ENCODE measurements at regions not wholly inside any gene's neighbourhood (a gene's known extent, or its start where the extent isn't known, plus 50 kb on each side); places are given as distances from the start of the nearest gene placed in this dataset.
"Not testable (repeated sequence)": the region's sequence is repeated elsewhere in the genome, so short reads cannot be mapped to it uniquely, and the experiment has no call there.

GRCh38 chr2:16105669-16106281 lies 165.4 kb downstream of the MYCN start:
- DNase-seq (ENCODE audit: low read depth) = no peak

DNA sequence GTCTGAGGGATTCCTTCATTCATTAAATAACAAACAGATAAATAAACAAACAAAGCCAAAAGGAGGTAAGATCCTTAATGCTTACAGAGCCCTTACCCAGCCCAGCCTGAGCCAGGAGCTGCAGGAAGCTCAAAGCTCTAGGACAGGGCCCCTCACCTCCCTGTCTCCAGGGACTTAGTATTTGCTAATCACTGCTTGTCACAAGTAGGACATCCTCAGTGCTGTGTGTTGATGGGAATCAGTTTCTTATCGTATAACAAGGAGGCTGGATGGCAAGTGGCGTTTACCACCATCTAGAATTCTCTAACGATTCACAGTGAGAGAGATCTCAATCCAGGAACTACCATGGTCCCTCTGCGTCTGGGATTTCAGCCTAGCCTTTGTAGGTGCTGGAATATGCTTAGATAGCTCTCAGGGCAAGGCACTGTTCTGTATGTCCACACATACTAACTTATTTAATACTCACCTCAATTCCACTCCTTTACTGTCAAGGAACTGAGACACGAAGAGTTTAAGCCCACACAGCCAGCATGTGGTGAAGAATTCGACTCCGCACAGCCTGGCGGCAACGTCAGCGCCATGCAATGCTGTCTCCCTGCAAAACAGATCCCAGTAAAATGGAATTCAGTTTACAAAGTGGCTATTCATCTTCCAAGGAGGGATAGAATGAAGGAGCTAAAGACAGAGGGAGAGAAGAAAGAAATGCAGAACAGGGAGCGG lies 164.8 kb downstream of the MYCN start:
- DNase-seq (ENCODE audit: low read depth) = no peak

- no peak for DNase-seq (ENCODE audit: low read depth)
These were observed 164.1 kb downstream of the MYCN start for GRCh38 chr2:16104315-16104948.

DNA sequence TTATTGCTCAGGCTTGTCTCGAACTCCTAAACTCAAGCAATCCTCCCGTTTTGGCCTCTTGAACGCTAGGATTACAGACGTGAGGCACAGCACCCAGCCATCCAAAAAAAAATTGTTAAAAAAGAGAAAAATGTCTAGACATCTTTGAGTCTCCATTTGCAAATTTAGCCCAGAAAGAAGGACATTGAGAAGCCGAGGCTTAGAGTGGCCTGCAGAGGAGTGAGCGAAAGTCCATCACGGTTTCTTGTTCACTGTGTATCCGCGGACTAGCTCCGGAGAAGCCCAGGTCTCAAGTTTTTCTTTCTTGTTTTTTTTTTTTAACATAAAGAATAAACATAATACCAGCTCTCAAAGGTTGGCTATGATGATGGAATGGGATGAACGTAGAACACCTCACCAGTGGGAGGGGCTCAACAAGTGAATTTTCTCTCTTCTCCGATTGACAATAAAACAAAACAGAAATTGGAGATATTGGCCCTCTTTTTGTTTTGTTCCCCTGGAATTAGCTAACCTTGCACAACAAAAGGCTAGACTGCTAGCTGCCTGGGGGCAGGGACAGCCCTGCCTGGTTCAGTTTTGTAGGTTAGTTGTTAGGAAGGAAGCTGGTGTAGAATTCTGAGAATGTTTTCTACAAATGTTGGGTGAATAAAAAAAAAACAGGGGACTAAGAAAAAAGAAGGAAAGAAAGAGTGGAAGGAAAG lies 163.4 kb downstream of the MYCN start:
- DNase-seq (ENCODE audit: low read depth) = no peak

DNA sequence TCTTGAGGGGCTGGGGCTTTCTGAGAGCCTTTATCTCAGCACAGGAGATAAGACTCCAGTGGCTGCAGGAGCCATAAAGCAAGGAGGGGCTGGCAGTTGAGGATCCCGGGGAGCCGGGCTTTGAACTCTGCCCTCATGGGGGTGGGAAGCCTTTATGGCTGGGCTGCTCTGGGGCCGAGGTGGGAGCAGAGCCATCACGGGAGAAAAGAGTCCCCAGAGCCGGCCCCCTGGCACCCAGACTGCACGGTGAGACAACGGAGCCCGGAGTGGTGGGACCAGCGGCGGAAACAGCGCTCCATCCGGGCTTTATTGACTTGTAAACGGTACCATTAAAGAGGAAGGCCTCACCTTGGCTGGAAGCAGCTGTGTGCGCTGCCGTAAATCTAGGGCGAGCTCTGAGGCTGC lies 162.6 kb downstream of the MYCN start:
- no peak for DNase-seq (ENCODE audit: low read depth)

GRCh38 chr2:16102358-16102975 lies 162.1 kb downstream of the MYCN start:
- DNase-seq (ENCODE audit: low read depth) = no peak

- DNase-seq (ENCODE audit: low read depth) = no peak
These were observed 160.8 kb downstream of the MYCN start for GRCh38 chr2:16101196-16101595.

DNA sequence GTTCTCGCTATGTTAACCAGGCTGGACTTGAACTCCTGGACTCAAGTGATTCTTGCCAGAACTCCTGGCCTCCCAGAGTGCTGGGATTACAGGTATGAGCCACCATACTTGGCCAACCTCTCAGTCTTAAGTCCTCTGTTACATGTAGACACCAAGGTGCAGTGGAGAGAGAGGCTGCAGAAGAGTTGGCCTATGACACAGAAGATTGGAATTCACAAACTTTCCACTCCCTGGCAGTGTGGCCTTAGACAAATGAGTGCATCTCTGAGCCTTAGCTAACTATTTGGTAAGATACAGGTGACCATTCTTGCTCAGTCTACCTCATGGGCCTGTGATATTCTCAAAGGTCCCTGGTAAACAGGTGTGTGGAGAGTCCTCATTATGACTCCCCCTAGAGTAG lies 159.7 kb downstream of the MYCN start:
- no peak for DNase-seq (ENCODE audit: low read depth)

DNA sequence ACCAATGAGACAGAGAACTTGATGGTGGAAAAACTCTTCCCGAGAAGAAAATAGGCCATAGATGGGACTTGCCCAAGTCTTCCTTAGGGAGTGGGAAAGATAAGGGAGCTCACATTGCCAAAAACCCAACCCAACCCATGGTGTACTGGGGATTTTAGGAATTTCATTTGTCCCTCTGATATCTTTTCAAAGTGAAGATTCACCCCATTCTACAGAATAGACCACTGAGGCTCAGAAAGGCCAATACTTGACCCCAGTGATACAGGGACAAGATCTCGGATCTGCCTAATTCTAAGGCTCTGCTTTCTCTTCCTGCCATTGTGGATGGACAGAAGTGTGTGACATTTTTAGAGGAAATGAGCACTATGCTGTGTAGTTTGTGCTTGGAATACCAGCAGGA lies 159.0 kb downstream of the MYCN start:
- no peak for DNase-seq (ENCODE audit: low read depth)

DNA sequence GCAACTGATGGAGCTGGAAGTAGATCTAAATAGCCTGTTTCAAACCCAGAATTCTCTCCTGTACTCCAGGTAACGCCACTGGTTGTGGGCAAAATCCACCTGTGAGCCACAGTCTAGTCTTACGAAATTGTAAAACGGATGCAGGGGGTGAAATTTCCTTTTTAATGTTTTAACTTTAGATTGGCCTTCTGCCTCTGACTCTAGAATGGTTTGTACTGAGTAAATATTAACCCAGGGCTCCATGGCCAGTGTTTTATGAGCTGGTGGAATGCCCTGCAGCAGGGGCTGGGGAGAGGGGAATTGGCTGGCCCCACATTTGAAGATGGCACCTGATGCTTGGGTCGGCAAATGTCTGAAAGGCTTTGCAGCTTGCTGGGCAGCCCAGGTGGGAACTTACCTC lies 156.6 kb downstream of the MYCN start:
- no peak for DNase-seq (ENCODE audit: low read depth)

GRCh38 chr2:16095483-16095882 lies 155.1 kb downstream of the MYCN start:
- not testable (repeated sequence) for DNase-seq (ENCODE audit: low read depth)

GRCh38 chr2:16094811-16095210 lies 154.5 kb downstream of the MYCN start:
- no peak for DNase-seq (ENCODE audit: low read depth)

GRCh38 chr2:16093639-16094529 lies 153.5 kb downstream of the MYCN start:
- DNase-seq (ENCODE audit: low read depth) = no peak

DNA sequence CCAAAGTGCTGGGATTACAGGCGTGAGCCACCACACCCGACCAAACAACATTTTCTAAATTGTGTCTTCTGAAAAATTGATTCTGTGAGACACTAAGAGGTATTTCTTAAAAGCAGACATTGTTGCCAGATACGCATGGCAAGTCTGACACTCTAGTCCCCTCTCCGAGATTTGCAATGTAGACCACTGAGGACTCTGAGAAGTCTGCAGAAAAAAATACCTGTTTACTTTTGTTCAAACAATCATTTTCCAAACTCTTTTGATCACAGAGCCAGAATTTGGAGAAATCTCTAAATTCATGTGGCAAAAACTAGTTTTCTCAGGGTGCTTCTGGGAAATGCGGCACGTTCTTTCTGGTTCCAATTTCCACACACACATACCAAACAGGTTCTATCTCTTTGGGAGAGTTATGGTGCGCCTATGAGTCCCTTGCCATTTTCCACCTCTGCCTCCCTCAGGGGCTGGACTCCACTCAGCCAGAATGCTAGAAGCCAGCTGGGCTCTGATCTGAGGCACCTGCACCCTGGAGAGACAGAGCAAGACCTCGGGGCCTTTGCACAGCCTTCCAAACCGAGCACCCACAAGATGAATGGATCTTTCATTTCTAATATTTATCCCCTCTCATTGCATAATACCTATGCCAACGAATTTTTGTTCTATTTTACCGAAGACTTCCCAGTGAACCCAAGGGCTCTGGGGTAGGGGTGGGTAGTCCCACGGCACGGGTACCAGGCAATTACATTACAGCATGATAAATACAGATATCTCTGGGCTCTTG lies 152.7 kb downstream of the MYCN start:
- DNase-seq (ENCODE audit: low read depth) = no peak

DNA sequence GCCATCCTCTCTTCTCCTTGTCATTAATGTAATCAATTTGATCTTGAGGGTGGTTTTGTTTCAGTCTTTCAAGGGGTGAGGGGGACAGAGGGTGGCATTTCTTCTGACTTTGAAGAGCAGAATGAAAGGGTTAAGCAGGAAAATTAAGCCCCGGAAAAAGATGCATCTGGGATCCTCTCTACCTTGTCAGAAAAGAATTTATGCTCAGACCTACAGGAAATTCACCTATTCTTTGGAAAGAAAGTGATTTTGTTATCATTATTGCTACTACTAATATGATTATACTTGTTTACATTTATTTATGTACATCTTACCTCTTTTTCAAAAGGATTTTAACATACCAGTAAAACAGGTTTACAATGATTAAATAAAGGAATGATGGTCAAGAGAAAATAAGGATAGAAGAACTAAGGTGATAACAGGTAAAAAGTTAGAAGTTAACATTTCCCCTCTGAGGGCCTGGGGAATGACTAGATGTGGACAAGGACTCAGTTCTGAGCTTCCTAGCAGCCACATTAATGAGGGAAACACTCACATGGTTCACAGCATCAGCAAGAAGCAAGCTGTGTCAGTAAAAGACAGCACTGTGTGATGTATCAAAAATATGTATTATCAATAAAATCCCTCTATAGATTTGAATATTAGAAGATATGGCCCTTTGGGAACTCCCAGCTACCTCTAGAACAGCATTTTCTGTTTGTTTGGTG lies 151.4 kb downstream of the MYCN start:
- DNase-seq (ENCODE audit: low read depth) = no peak

DNA sequence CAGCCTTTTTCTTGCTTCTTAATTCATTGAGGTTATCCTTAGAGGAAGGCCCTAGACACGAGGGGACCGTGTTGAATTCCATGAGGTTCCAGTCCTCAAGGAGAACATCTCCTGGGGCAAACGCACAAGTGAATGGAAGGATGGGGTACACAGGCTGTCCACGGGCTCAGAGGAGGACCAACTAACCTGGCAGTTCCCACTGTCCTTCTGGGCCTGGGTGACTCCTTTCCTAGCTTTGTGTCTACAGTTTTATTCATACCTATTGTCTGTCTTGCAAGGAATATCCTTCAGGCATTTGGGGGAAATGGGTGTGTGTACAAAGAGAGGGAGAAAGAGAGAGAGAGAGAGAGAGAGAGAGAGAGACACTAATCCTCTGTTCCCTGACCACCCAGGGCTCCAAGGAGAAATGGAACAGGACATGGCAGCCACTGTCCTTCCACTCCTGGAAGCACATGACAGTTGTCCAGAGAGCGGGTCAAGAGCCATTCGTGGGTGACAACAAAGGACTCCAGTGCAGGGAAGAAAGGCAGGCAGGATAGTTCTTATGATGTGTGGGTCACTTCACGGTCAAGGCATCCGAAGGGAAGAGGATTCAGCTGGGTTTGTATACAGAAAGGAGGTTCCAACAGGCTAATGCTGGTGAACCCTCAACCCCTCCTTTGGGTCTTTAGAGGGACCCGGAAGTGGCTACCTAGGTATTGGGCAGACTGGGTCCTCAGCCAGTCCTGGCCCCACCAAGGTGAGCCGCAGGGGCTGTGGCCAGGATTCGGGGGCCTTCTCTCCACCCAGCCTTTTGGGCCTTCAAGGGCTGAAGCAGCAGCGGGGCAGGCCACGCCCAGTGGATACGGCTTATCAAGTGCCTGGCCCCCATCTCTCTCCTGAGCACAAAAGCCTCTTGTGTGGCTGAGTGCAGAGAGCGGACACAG lies 150.6 kb downstream of the MYCN start:
- no peak for DNase-seq (ENCODE audit: low read depth)

GRCh38 chr2:16089491-16089890 lies 149.1 kb downstream of the MYCN start:
- DNase-seq (ENCODE audit: low read depth) = not testable (repeated sequence)

DNA sequence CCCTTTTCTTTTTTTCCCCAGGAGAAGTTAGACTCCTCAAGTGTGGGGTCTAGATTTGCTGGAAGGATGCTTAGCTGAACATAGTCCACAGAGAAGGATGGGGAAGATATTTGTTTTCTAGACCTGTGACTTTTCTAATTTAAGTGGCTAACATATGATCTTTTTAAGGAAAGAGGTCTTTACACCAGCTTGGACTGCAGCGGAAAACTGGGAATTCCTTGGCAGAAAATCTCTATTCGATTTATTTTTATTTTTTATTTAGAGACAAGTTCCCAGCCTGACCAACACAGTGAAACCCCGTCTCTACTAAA lies 148.4 kb downstream of the MYCN start:
- no peak for DNase-seq (ENCODE audit: low read depth)

All from stimulated activated CD8-positive, alpha-beta memory T cell treated with anti-CD3 and anti-CD28 coated beads, Interleukin-15, amount 100 ng/mL, for 1 hour (primary cell).